Ishikawa (cell line): ENCODE measurements at regions not wholly inside any gene's neighbourhood (a gene's known extent, or its start where the extent isn't known, plus 50 kb on each side); places are given as distances from the start of the nearest gene placed in this dataset.

Experiments used
- CEBPB ChIP-seq: IDR thresholded peaks from 2 replicates; pipeline ENCODE4 v1.6.1; 2012
- CREB1 ChIP-seq: IDR thresholded peaks from 2 replicates; pipeline ENCODE4 v1.6.1; 2012; ENCODE audit warnings: low read depth
- EGR1 ChIP-seq: IDR thresholded peaks from 2 replicates; pipeline ENCODE4 v1.6.1; 2012
- EP300 ChIP-seq: IDR thresholded peaks from 2 replicates; pipeline ENCODE4 v1.6.1; 2012; ENCODE audit warnings: borderline replicate concordance
- FOXM1 ChIP-seq: IDR thresholded peaks from 2 replicates; pipeline ENCODE4 v1.6.1; 2012; ENCODE audit warnings: low read depth, borderline replicate concordance
- MAX ChIP-seq: IDR thresholded peaks from 2 replicates; pipeline ENCODE4 v1.6.1; 2012
- NFIC ChIP-seq: IDR thresholded peaks from 2 replicates; pipeline ENCODE4 v1.6.1; 2012
- RAD21 ChIP-seq: IDR thresholded peaks from 2 replicates; pipeline ENCODE4 v1.6.1; 2012; ENCODE audit warnings: low read depth
- TAF1 ChIP-seq: IDR thresholded peaks from 2 replicates; pipeline ENCODE4 v1.6.1; 2012; ENCODE audit warnings: low read depth, mild to moderate bottlenecking
- TCF12 ChIP-seq: IDR thresholded peaks from 2 replicates; pipeline ENCODE4 v1.6.1; 2012; ENCODE audit warnings: low read depth
- TEAD4 ChIP-seq: IDR thresholded peaks from 2 replicates; pipeline ENCODE4 v1.6.1; 2012
- YY1 ChIP-seq: IDR thresholded peaks from 2 replicates; pipeline ENCODE4 v1.6.1; 2012; ENCODE audit warnings: low read depth
- ZBTB7A ChIP-seq: IDR thresholded peaks from 2 replicates; pipeline ENCODE4 v1.6.1; 2012; ENCODE audit warnings: low read depth
- TF ChIP-seq, protein P1 (sequence below): IDR thresholded peaks from 2 replicates; pipeline ENCODE4 v1.6.1; 2012
- TF ChIP-seq, protein P2 (sequence below): IDR thresholded peaks from 2 replicates; pipeline ENCODE4 v1.6.1; 2012; ENCODE audit warnings: low read depth, mild to moderate bottlenecking

- TF ChIP-seq, protein P1, sequence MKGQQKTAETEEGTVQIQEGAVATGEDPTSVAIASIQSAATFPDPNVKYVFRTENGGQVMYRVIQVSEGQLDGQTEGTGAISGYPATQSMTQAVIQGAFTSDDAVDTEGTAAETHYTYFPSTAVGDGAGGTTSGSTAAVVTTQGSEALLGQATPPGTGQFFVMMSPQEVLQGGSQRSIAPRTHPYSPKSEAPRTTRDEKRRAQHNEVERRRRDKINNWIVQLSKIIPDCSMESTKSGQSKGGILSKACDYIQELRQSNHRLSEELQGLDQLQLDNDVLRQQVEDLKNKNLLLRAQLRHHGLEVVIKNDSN: no peak
- TF ChIP-seq, protein P2, sequence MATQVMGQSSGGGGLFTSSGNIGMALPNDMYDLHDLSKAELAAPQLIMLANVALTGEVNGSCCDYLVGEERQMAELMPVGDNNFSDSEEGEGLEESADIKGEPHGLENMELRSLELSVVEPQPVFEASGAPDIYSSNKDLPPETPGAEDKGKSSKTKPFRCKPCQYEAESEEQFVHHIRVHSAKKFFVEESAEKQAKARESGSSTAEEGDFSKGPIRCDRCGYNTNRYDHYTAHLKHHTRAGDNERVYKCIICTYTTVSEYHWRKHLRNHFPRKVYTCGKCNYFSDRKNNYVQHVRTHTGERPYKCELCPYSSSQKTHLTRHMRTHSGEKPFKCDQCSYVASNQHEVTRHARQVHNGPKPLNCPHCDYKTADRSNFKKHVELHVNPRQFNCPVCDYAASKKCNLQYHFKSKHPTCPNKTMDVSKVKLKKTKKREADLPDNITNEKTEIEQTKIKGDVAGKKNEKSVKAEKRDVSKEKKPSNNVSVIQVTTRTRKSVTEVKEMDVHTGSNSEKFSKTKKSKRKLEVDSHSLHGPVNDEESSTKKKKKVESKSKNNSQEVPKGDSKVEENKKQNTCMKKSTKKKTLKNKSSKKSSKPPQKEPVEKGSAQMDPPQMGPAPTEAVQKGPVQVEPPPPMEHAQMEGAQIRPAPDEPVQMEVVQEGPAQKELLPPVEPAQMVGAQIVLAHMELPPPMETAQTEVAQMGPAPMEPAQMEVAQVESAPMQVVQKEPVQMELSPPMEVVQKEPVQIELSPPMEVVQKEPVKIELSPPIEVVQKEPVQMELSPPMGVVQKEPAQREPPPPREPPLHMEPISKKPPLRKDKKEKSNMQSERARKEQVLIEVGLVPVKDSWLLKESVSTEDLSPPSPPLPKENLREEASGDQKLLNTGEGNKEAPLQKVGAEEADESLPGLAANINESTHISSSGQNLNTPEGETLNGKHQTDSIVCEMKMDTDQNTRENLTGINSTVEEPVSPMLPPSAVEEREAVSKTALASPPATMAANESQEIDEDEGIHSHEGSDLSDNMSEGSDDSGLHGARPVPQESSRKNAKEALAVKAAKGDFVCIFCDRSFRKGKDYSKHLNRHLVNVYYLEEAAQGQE: no peak
- TF ChIP-seq TCF12 (no peak), RAD21 (no peak), MAX (no peak), ZBTB7A (no peak), TEAD4 (no peak), FOXM1 (no peak), EGR1 (no peak), CREB1 (no peak), EP300 (no peak)
Measured at GRCh38 chr10:124346831-124347230, 71.9 kb downstream of the OAT start.

- TF ChIP-seq FOXM1 (no peak), TAF1 (no peak), ZBTB7A (no peak), TCF12 (no peak), NFIC (no peak), EGR1 (no peak), TEAD4 (no peak), RAD21 (no peak), CREB1 (no peak), EP300 (no peak), MAX (no peak), CEBPB (no peak), YY1 (no peak)
- TF ChIP-seq, protein P2: no peak
- TF ChIP-seq, protein P1: no peak
Measured at GRCh38 chr10:124345521-124345920, 73.2 kb downstream of the OAT start.

- TF ChIP-seq EP300: no peak
- TF ChIP-seq, protein P2: no peak
- no peak for TF ChIP-seq NFIC
- no peak for TF ChIP-seq CREB1
- no peak for TF ChIP-seq ZBTB7A
- no peak for TF ChIP-seq RAD21
- TF ChIP-seq, protein P1: no peak
- TF ChIP-seq YY1: no peak
- no peak for TF ChIP-seq TAF1
- no peak for TF ChIP-seq EGR1
- no peak for TF ChIP-seq CEBPB
- no peak for TF ChIP-seq MAX
- no peak for TF ChIP-seq FOXM1
- TF ChIP-seq TEAD4: no peak
- TF ChIP-seq TCF12: no peak
Measured at GRCh38 chr10:124344931-124345330, 73.8 kb downstream of the OAT start.

DNA sequence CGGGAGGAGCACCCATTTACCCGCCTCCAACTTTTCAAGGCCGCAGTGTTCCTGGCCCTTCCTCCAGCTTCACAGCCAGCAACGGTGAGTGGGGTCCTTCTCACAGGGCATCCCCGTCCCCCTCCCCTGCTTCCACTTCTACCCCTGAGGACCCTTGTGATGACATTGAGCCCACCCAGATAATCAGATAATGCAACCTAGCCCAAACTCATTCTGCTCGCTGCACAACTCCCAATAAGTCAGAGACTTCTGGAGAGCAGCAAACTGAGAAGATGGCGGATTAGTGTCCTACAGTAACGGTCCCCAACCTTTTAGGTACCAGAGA is 74.5 kb downstream of the OAT start:
- TF ChIP-seq CEBPB (no peak), TAF1 (no peak), TCF12 (no peak), YY1 (no peak)
- TF ChIP-seq, protein P1: no peak
- TF ChIP-seq, protein P2: no peak
